Astrocyte (in vitro differentiated cells and primary cell): ENCODE measurements at regions not wholly inside any gene's neighbourhood (a gene's known extent, or its start where the extent isn't known, plus 50 kb on each side); places are given as distances from the start of the nearest gene placed in this dataset.
"Not testable (repeated sequence)": the region's sequence is repeated elsewhere in the genome, so short reads cannot be mapped to it uniquely, and the experiment has no call there.

Source experiments
- DNase-seq: peaks from one replicate; pipeline ENCODE4 v3.0.0-alpha.2; 2010; ENCODE audit warnings: low read depth
- FAIRE-seq: peaks from 2 replicates; lab custom pipeline; 2011; peaks lifted over from hg19 to GRCh38; lab: Jason Lieb, UNC
- H2AFZ ChIP-seq: 2 replicates; pipeline ENCODE4 v1.6.0; 2012; ENCODE audit warnings: low read depth, low read length, inconsistent platforms
- H3K27ac ChIP-seq: 2 replicates; pipeline ENCODE4 v1.5.1; 2011; ENCODE audit warnings: low read depth, low read length, inconsistent platforms
- H3K27me3 ChIP-seq: 2 replicates; pipeline ENCODE4 v1.6.0; 2011; ENCODE audit warnings: low read length, inconsistent platforms; ENCODE audit not compliant: insufficient read depth
- H3K36me3 ChIP-seq: 2 replicates; pipeline ENCODE4 v1.5.1; 2011; ENCODE audit warnings: low read length, inconsistent platforms; ENCODE audit not compliant: insufficient read depth
- H3K4me1 ChIP-seq: 2 replicates; pipeline ENCODE4 v1.5.1; 2011; ENCODE audit warnings: low read length, inconsistent platforms; ENCODE audit not compliant: insufficient read depth
- H3K4me2 ChIP-seq: 2 replicates; pipeline ENCODE4 v1.6.0; 2012; ENCODE audit warnings: low read length, inconsistent platforms
- H3K4me3 ChIP-seq: 2 replicates; pipeline ENCODE4 v1.5.1; 2011; ENCODE audit warnings: low read depth, mild to moderate bottlenecking, low read length, inconsistent platforms; ENCODE audit not compliant: insufficient read depth
- H3K79me2 ChIP-seq: 2 replicates; pipeline ENCODE4 v1.6.0; 2012; ENCODE audit warnings: mild to moderate bottlenecking, low read length, inconsistent platforms; ENCODE audit not compliant: insufficient read depth
- H3K9ac ChIP-seq: 2 replicates; pipeline ENCODE4 v1.6.0; 2012; ENCODE audit warnings: mild to moderate bottlenecking, low read length, inconsistent platforms
- H3K9me3 ChIP-seq: 2 replicates; pipeline ENCODE4 v1.5.1; 2012; ENCODE audit warnings: low read depth, mild to moderate bottlenecking, low read length, inconsistent platforms; ENCODE audit not compliant: insufficient read depth
- H4K20me1 ChIP-seq: 2 replicates; pipeline ENCODE4 v1.6.0; 2012; ENCODE audit warnings: low read length, inconsistent platforms; ENCODE audit not compliant: insufficient read depth
- H3K27ac Mint-ChIP-seq: one replicate; pipeline ENCODE4 v1.8.0; 2021; ENCODE audit warnings: mild to moderate bottlenecking, mixed read lengths; ENCODE audit not compliant: unreplicated experiment
- H3K27me3 Mint-ChIP-seq: one replicate; pipeline ENCODE4 v1.8.0; 2021; ENCODE audit warnings: low read depth, mixed read lengths; ENCODE audit not compliant: unreplicated experiment
- H3K36me3 Mint-ChIP-seq: one replicate; pipeline ENCODE4 v1.8.0; 2021; ENCODE audit warnings: low read depth, mixed read lengths; ENCODE audit not compliant: unreplicated experiment
- H3K4me1 Mint-ChIP-seq: one replicate; pipeline ENCODE4 v1.8.0; 2021; ENCODE audit warnings: low read depth, mixed read lengths; ENCODE audit not compliant: unreplicated experiment
- H3K4me3 Mint-ChIP-seq: one replicate; pipeline ENCODE4 v1.8.0; 2021; ENCODE audit warnings: mild to moderate bottlenecking, moderate library complexity, mixed read lengths; ENCODE audit not compliant: unreplicated experiment
- H3K9me3 Mint-ChIP-seq: one replicate; pipeline ENCODE4 v1.8.0; 2021; ENCODE audit warnings: mild to moderate bottlenecking, mixed read lengths; ENCODE audit not compliant: unreplicated experiment
- CTCF ChIP-seq: IDR thresholded peaks from 2 replicates; pipeline ENCODE4 v1.5.1; 2011; ENCODE audit warnings: low read depth, mild to moderate bottlenecking, inconsistent platforms, low read length, moderate library complexity; ENCODE audit not compliant: insufficient read depth
- EZH2 ChIP-seq: IDR thresholded peaks from 2 replicates; pipeline ENCODE4 v1.6.1; 2012; ENCODE audit warnings: mild to moderate bottlenecking, low read length, inconsistent platforms; ENCODE audit not compliant: insufficient read depth

GRCh38 chr6:103715269-103715668, 1144.5 kb downstream of the HACE1 start:
- no peak for FAIRE-seq
- no peaks in the 10 kb centered on the region for H3K36me3 Mint-ChIP-seq
- H3K9ac ChIP-seq = no peak overlapping the region

GRCh38 chr6:103709236-103709635, 1150.5 kb downstream of the HACE1 start:
- not testable (repeated sequence) for H3K27ac ChIP-seq, H3K27me3 ChIP-seq, H3K27me3 Mint-ChIP-seq, H3K4me3 Mint-ChIP-seq, H4K20me1 ChIP-seq, FAIRE-seq, H3K9me3 Mint-ChIP-seq, H2AFZ ChIP-seq, H3K4me1 Mint-ChIP-seq, DNase-seq, H3K27ac Mint-ChIP-seq, H3K36me3 ChIP-seq, H3K4me1 ChIP-seq, H3K36me3 Mint-ChIP-seq, H3K9ac ChIP-seq, H3K9me3 ChIP-seq, H3K79me2 ChIP-seq, H3K4me3 ChIP-seq, H3K4me2 ChIP-seq

More at GRCh38 chr6:103715269-103715668, 1144.5 kb downstream of the HACE1 start:
- H3K27ac Mint-ChIP-seq = no peak overlapping the region
- no peak for DNase-seq
- H3K4me3 ChIP-seq = no peak overlapping the region
- H3K9me3 ChIP-seq = no peaks in the 10 kb centered on the region
- H3K27ac ChIP-seq = no peak overlapping the region
- H3K9me3 Mint-ChIP-seq = no peaks in the 10 kb centered on the region
- H3K4me1 ChIP-seq = no peaks in the 10 kb centered on the region
- no peaks in the 10 kb centered on the region for H3K27me3 ChIP-seq
- H3K79me2 ChIP-seq = no peaks in the 10 kb centered on the region
- H3K4me2 ChIP-seq = no peak overlapping the region
- no peaks in the 10 kb centered on the region for H3K27me3 Mint-ChIP-seq
- H4K20me1 ChIP-seq = no peaks in the 10 kb centered on the region
- H3K4me1 Mint-ChIP-seq = no peaks in the 10 kb centered on the region
- no peaks in the 10 kb centered on the region for H3K36me3 ChIP-seq
- TF ChIP-seq EZH2 (no peak), CTCF (no peak)
- H2AFZ ChIP-seq = no peak overlapping the region
- H3K4me3 Mint-ChIP-seq = no peak overlapping the region

- no peak for TF ChIP-seq EZH2
- TF ChIP-seq CTCF = no peak
- Histone ChIP-seq H3K79me2 (no peaks in the 10 kb centered on the region), H3K36me3 (no peaks in the 10 kb centered on the region), H3K4me2 (no peak overlapping the region), H3K27ac (no peak overlapping the region), H2AFZ (no peak overlapping the region), H4K20me1 (no peaks in the 10 kb centered on the region), H3K9me3 (no peaks in the 10 kb centered on the region), H3K4me1 (no peaks in the 10 kb centered on the region), H3K4me3 (no peak overlapping the region), H3K27me3 (no peaks in the 10 kb centered on the region), H3K9ac (no peak overlapping the region)
- DNase-seq (no peak), FAIRE-seq (no peak)
- H3K4me1 Mint-ChIP-seq = no peaks in the 10 kb centered on the region
- H3K27ac Mint-ChIP-seq = no peak overlapping the region
- H3K9me3 Mint-ChIP-seq = no peaks in the 10 kb centered on the region
- H3K27me3 Mint-ChIP-seq = no peaks in the 10 kb centered on the region
- no peak overlapping the region for H3K4me3 Mint-ChIP-seq
- no peaks in the 10 kb centered on the region for H3K36me3 Mint-ChIP-seq
Observed at GRCh38 chr6:103707596-103708325, 1152.0 kb downstream of the HACE1 start.
